Central memory CD8-positive, alpha-beta T cell (primary cell): ENCODE measurements at regions not wholly inside any gene's neighbourhood (a gene's known extent, or its start where the extent isn't known, plus 50 kb on each side); places are given as distances from the start of the nearest gene placed in this dataset.
A peak's percentile ranks its signal among the peaks of the same experiment; 100 is the strongest.
"Not testable (repeated sequence)": the region's sequence is repeated elsewhere in the genome, so short reads cannot be mapped to it uniquely, and the experiment has no call there.

Experiments
- ATAC-seq: fragments of 150-1000 bp; cut with Tn5 transposase; replicated peaks from 2 replicates; pipeline ENCODE4 v1.10.0; 2022; ENCODE audit warnings: mild to moderate bottlenecking, moderate FRiP score, moderate number of reproducible peaks; ENCODE audit not compliant: poor library complexity, severe bottlenecking; ENCODE audit errors: extremely low read depth
- DNase-seq, 2 donors: peaks; one replicate each; pipeline ENCODE4 v3.0.0; 2021; ENCODE audit warnings: low spot score in 2 of 2
- H3K27ac Mint-ChIP-seq: one replicate; pipeline ENCODE4 v1.8.0; 2022; ENCODE audit warnings: low read depth, mild to moderate bottlenecking, moderate library complexity, mixed read lengths
- H3K27me3 Mint-ChIP-seq: one replicate; pipeline ENCODE4 v1.8.0; 2022; ENCODE audit warnings: mixed read lengths
- H3K36me3 Mint-ChIP-seq: one replicate; pipeline ENCODE4 v1.8.0; 2022; ENCODE audit warnings: mild to moderate bottlenecking, moderate library complexity, mixed read lengths; ENCODE audit not compliant: insufficient read depth
- H3K4me1 Mint-ChIP-seq: one replicate; pipeline ENCODE4 v1.8.0; 2022; ENCODE audit warnings: mixed read lengths
- H3K4me3 Mint-ChIP-seq: one replicate; pipeline ENCODE4 v1.8.0; 2022; ENCODE audit warnings: mild to moderate bottlenecking, moderate library complexity, mixed read lengths
- H3K9me3 Mint-ChIP-seq: one replicate; pipeline ENCODE4 v1.8.0; 2022; ENCODE audit warnings: mixed read lengths

- Mint-ChIP-seq H3K9me3 (no peaks in the 10 kb centered on the region), H3K4me3 (no peak overlapping the region), H3K36me3 (no peaks in the 10 kb centered on the region)
Measured at GRCh38 chr7:29657288-29657687, 93.7 kb downstream of the PRR15 start.

GRCh38 chr7:29657856-29658255 is 94.2 kb downstream of the PRR15 start:
- DNase-seq: no peak
- Mint-ChIP-seq H3K4me1 (no peaks in the 10 kb centered on the region), H3K4me3 (no peak overlapping the region), H3K9me3 (no peaks in the 10 kb centered on the region), H3K27ac (no peak overlapping the region), H3K27me3 (peaks cover 6% of the 10 kb centered on the region), H3K36me3 (no peaks in the 10 kb centered on the region)
- ATAC-seq: no peak

More at GRCh38 chr7:29657288-29657687, 93.7 kb downstream of the PRR15 start:
- peaks cover under 1% of the 10 kb centered on the region for H3K27me3 Mint-ChIP-seq
- no peaks in the 10 kb centered on the region for H3K4me1 Mint-ChIP-seq
- H3K27ac Mint-ChIP-seq: no peak overlapping the region
- no peak for DNase-seq
- no peak for ATAC-seq

GRCh38 chr7:29659213-29659612 is 95.6 kb downstream of the PRR15 start:
- not testable (repeated sequence) for H3K4me3 Mint-ChIP-seq, ATAC-seq, DNase-seq, H3K36me3 Mint-ChIP-seq, H3K4me1 Mint-ChIP-seq, H3K9me3 Mint-ChIP-seq, H3K27ac Mint-ChIP-seq
- peaks cover 12% of the 10 kb centered on the region for H3K27me3 Mint-ChIP-seq

- not testable (repeated sequence) for ATAC-seq, H3K36me3 Mint-ChIP-seq, DNase-seq, H3K4me3 Mint-ChIP-seq, H3K4me1 Mint-ChIP-seq, H3K9me3 Mint-ChIP-seq, H3K27ac Mint-ChIP-seq
- peaks cover 21% of the 10 kb centered on the region for H3K27me3 Mint-ChIP-seq
Measured at GRCh38 chr7:29662899-29663298, 99.3 kb downstream of the PRR15 start.

GRCh38 chr7:29664999-29665398 is 101.4 kb downstream of the PRR15 start:
- H3K4me3 Mint-ChIP-seq, H3K27ac Mint-ChIP-seq, H3K9me3 Mint-ChIP-seq, ATAC-seq, H3K4me1 Mint-ChIP-seq, H3K36me3 Mint-ChIP-seq, DNase-seq: not testable (repeated sequence)
- peaks cover 34% of the 10 kb centered on the region for H3K27me3 Mint-ChIP-seq

GRCh38 chr7:29667096-29667669 is 103.5 kb downstream of the PRR15 start:
- H3K36me3 Mint-ChIP-seq, H3K4me3 Mint-ChIP-seq, H3K27ac Mint-ChIP-seq, DNase-seq, H3K4me1 Mint-ChIP-seq, H3K9me3 Mint-ChIP-seq, ATAC-seq: not testable (repeated sequence)
- H3K27me3 Mint-ChIP-seq: peaks cover 41% of the 10 kb centered on the region

GRCh38 chr7:29671286-29671685 is 107.7 kb downstream of the PRR15 start:
- DNase-seq, H3K9me3 Mint-ChIP-seq, H3K4me3 Mint-ChIP-seq, ATAC-seq, H3K36me3 Mint-ChIP-seq, H3K27ac Mint-ChIP-seq, H3K4me1 Mint-ChIP-seq: not testable (repeated sequence)
- peaks cover 33% of the 10 kb centered on the region for H3K27me3 Mint-ChIP-seq

- ATAC-seq, H3K27ac Mint-ChIP-seq, H3K36me3 Mint-ChIP-seq, H3K9me3 Mint-ChIP-seq, H3K4me1 Mint-ChIP-seq, H3K4me3 Mint-ChIP-seq, DNase-seq: not testable (repeated sequence)
- H3K27me3 Mint-ChIP-seq: peaks cover 35% of the 10 kb centered on the region
Measured at GRCh38 chr7:29673635-29674034, 110.0 kb downstream of the PRR15 start.

GRCh38 chr7:29674626-29675025 is 111.0 kb downstream of the PRR15 start:
- H3K4me1 Mint-ChIP-seq, ATAC-seq, DNase-seq, H3K4me3 Mint-ChIP-seq, H3K36me3 Mint-ChIP-seq, H3K27ac Mint-ChIP-seq, H3K9me3 Mint-ChIP-seq: not testable (repeated sequence)
- peaks cover 33% of the 10 kb centered on the region for H3K27me3 Mint-ChIP-seq

GRCh38 chr7:29677254-29677653 is 113.6 kb downstream of the PRR15 start:
- not testable (repeated sequence) for H3K36me3 Mint-ChIP-seq, ATAC-seq, H3K9me3 Mint-ChIP-seq, DNase-seq, H3K27ac Mint-ChIP-seq, H3K4me3 Mint-ChIP-seq, H3K4me1 Mint-ChIP-seq
- peaks cover 40% of the 10 kb centered on the region for H3K27me3 Mint-ChIP-seq

- not testable (repeated sequence) for H3K27ac Mint-ChIP-seq, ATAC-seq, H3K4me3 Mint-ChIP-seq, DNase-seq, H3K9me3 Mint-ChIP-seq, H3K36me3 Mint-ChIP-seq, H3K4me1 Mint-ChIP-seq
- H3K27me3 Mint-ChIP-seq: peaks cover 45% of the 10 kb centered on the region
Measured at GRCh38 chr7:29679963-29680362, 116.3 kb downstream of the PRR15 start.

- H3K4me1 Mint-ChIP-seq, DNase-seq, ATAC-seq, H3K9me3 Mint-ChIP-seq, H3K4me3 Mint-ChIP-seq, H3K27ac Mint-ChIP-seq, H3K36me3 Mint-ChIP-seq: not testable (repeated sequence)
- peaks cover 39% of the 10 kb centered on the region for H3K27me3 Mint-ChIP-seq
Measured at GRCh38 chr7:29680601-29681000, 117.0 kb downstream of the PRR15 start.

- peaks cover 51% of the 10 kb centered on the region for H3K27me3 Mint-ChIP-seq
- not testable (repeated sequence) for H3K4me1 Mint-ChIP-seq, DNase-seq, ATAC-seq, H3K36me3 Mint-ChIP-seq, H3K9me3 Mint-ChIP-seq
- H3K27ac Mint-ChIP-seq: peak overlapping the region; percentile 83
- H3K4me3 Mint-ChIP-seq: peak overlapping the region; percentile 93
Measured at GRCh38 chr7:29684151-29684786, 120.6 kb downstream of the PRR15 start.
